HCT116 (cell line): ENCODE measurements at regions not wholly inside any gene's neighbourhood (a gene's known extent, or its start where the extent isn't known, plus 50 kb on each side); places are given as distances from the start of the nearest gene placed in this dataset.

Experiments
- EZH2 ChIP-seq: fragments of 200-600 bp; sonication (generic); IDR thresholded peaks from 2 replicates; pipeline ENCODE4 v1.6.1; 2017; ENCODE audit warnings: antibody characterized with exemption, mixed run types
- JUND ChIP-seq: IDR thresholded peaks from 2 replicates; pipeline ENCODE4 v1.6.1; 2012
- POLR2AphosphoS5 ChIP-seq: IDR thresholded peaks from 2 replicates; pipeline ENCODE4 v1.6.1; 2011; ENCODE audit warnings: mild to moderate bottlenecking, low read depth, low read length, moderate library complexity
- SP1 ChIP-seq: IDR thresholded peaks from 2 replicates; pipeline ENCODE4 v1.6.1; 2012; ENCODE audit warnings: low read depth
- TF ChIP-seq, protein P1 (sequence below), 3 experiments: fragments of 200-600 bp in 1 of 3; sonication (generic) in 1 of 3; IDR thresholded peaks in 2 of 3; conservative IDR thresholded peaks in 1 of 3; 2 replicates each; pipeline ENCODE4 v1.5.1; 2012 to 2017; ENCODE audit warnings: low read depth in 2 of 3, low read length in 2 of 3, antibody characterized with exemption in 1 of 3, borderline replicate concordance in 1 of 3, control low read depth in 1 of 3, mild to moderate bottlenecking in 1 of 3, mixed read lengths in 1 of 3, mixed run types in 1 of 3, moderate library complexity in 1 of 3; ENCODE audit not compliant: insufficient read depth in 1 of 3

DNA sequence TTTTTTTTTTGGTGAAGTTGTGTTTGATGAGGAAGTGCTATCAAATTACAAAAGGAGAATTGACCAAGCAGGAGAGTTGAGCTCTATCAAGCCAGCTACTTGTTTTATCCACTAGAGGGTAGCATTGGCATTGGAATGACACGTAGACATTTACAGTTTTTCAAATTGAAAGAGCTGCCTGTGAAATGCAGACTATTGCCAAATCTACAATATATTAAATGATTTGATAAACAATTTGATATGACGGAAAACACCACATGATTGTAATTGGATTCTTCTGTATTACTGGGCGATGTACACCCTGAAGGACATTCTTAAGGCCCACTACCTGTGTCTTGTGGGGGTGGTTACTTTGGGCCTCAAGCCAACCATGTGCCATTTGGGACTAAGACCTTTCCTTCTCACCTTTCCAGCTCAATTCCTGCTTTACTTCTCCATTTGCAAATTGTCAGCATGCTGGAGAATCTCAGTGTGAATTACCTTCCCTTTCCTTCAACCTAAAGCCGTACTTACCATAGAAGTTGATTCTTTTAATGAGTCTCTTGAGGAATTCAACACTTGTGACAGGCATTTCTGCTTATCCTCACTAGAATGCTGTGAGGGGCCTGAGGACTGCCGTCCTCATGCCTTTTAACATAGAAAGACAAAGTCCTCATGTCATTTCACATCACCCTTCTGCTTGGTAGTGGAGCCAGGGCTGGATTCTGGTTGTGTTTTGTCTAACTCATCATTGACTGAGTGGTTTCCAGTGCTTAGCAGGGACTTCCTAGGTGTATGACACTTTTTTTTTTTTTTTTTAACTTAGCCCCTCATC, 134.8 kb upstream of the THUMPD2 start:
- TF ChIP-seq, protein P1, sequence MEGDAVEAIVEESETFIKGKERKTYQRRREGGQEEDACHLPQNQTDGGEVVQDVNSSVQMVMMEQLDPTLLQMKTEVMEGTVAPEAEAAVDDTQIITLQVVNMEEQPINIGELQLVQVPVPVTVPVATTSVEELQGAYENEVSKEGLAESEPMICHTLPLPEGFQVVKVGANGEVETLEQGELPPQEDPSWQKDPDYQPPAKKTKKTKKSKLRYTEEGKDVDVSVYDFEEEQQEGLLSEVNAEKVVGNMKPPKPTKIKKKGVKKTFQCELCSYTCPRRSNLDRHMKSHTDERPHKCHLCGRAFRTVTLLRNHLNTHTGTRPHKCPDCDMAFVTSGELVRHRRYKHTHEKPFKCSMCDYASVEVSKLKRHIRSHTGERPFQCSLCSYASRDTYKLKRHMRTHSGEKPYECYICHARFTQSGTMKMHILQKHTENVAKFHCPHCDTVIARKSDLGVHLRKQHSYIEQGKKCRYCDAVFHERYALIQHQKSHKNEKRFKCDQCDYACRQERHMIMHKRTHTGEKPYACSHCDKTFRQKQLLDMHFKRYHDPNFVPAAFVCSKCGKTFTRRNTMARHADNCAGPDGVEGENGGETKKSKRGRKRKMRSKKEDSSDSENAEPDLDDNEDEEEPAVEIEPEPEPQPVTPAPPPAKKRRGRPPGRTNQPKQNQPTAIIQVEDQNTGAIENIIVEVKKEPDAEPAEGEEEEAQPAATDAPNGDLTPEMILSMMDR (IDR thresholded peaks at IDR 0.05 in 2 of 3, conservative IDR thresholded peaks at IDR 0.05 in 1 of 3; ENCODE audit: borderline replicate concordance in 1 of 3, insufficient read depth in 1 of 3, low read depth in 2 of 3, low read length in 2 of 3): peak; percentile 64 to 84 (median 64)
- TF ChIP-seq EZH2: no peak
- no peak for TF ChIP-seq SP1
- no peak for TF ChIP-seq JUND
- TF ChIP-seq POLR2AphosphoS5: no peak
